GM10266 (cell line): ENCODE measurements at regions not wholly inside any gene's neighbourhood (a gene's known extent, or its start where the extent isn't known, plus 50 kb on each side); places are given as distances from the start of the nearest gene placed in this dataset.
A peak's percentile ranks its signal among the peaks of the same experiment; 100 is the strongest.

Experiments
- DNase-seq: peaks from one replicate; pipeline ENCODE4 v3.0.0; 2012; ENCODE audit errors: extremely low spot score
- CTCF ChIP-seq: IDR thresholded peaks from 2 replicates; pipeline ENCODE4 v1.5.1; 2012; ENCODE audit warnings: mild to moderate bottlenecking, low read depth; ENCODE audit not compliant: control insufficient read depth, insufficient read depth; ENCODE audit errors: missing control alignments

GRCh38 chr2:104432991-104433390 is 420.9 kb upstream of the POU3F3 start:
- no peak for DNase-seq
- no peak for TF ChIP-seq CTCF

GRCh38 chr2:104433657-104434056 is 420.3 kb upstream of the POU3F3 start:
- DNase-seq: no peak
- TF ChIP-seq CTCF: no peak

GRCh38 chr2:104434318-104434792 is 419.6 kb upstream of the POU3F3 start:
- peak; percentile 20 for DNase-seq
- no peak for TF ChIP-seq CTCF

GRCh38 chr2:104434966-104435365 is 418.9 kb upstream of the POU3F3 start:
- DNase-seq: no peak
- TF ChIP-seq CTCF: no peak

- TF ChIP-seq CTCF: no peak
- DNase-seq: no peak
Observed at GRCh38 chr2:104438481-104438880, 415.4 kb upstream of the POU3F3 start.

- no peak for TF ChIP-seq CTCF
- DNase-seq: no peak
Observed at GRCh38 chr2:104443145-104443544, 410.8 kb upstream of the POU3F3 start.

GRCh38 chr2:104444392-104444791 is 409.5 kb upstream of the POU3F3 start:
- no peak for TF ChIP-seq CTCF
- no peak for DNase-seq

GRCh38 chr2:104444889-104445288 is 409.0 kb upstream of the POU3F3 start:
- no peak for TF ChIP-seq CTCF
- no peak for DNase-seq
